GM12873 (cell line): ENCODE measurements at regions not wholly inside any gene's neighbourhood (a gene's known extent, or its start where the extent isn't known, plus 50 kb on each side); places are given as distances from the start of the nearest gene placed in this dataset.

Experiments used
- CTCF ChIP-seq: IDR thresholded peaks from 2 replicates; pipeline ENCODE4 v1.5.1; 2012; ENCODE audit warnings: low read depth, mild to moderate bottlenecking, moderate library complexity, low read length, control low read depth; ENCODE audit not compliant: insufficient read depth; ENCODE audit errors: missing control alignments

- TF ChIP-seq CTCF: no peak
Observed at GRCh38 chr2:138440759-138441158, 60.8 kb upstream of the SPOPL start.

- no peak for TF ChIP-seq CTCF
Observed at GRCh38 chr2:138441916-138442315, 59.7 kb upstream of the SPOPL start.

- TF ChIP-seq CTCF: no peak
Observed at GRCh38 chr2:138444411-138444810, 57.2 kb upstream of the SPOPL start.

- no peak for TF ChIP-seq CTCF
Observed at GRCh38 chr2:138445227-138445626, 56.3 kb upstream of the SPOPL start.

- no peak for TF ChIP-seq CTCF
Observed at GRCh38 chr2:138446043-138446442, 55.5 kb upstream of the SPOPL start.

- TF ChIP-seq CTCF: no peak
Observed at GRCh38 chr2:138447889-138448570, 53.5 kb upstream of the SPOPL start.
